A673 (cell line): ENCODE measurements at regions not wholly inside any gene's neighbourhood (a gene's known extent, or its start where the extent isn't known, plus 50 kb on each side); places are given as distances from the start of the nearest gene placed in this dataset.

Source experiments
- BruUV-seq: library from RNA; stranded (reverse); fragments of 400-500 nt; replicated peaks from 2 replicates; lab custom pipeline; 2021; lab: Mats Ljungman, UMichigan
- CTCF ChIA-PET: fragments of 300-600 bp; sonication (Branson Sonifier 250); formaldehyde crosslinking; loops from one replicate; lab custom pipeline; 2022; ENCODE audit warnings: antibody characterized with exemption; lab: Charles Lee
- POLR2A ChIA-PET: fragments of 300-600 bp; sonication (Branson Sonifier 250); formaldehyde crosslinking; loops from one replicate; lab custom pipeline; 2022; ENCODE audit warnings: antibody characterized with exemption; ENCODE audit not compliant: low non-redundant PET; lab: Charles Lee
- DNase-seq: peaks from one replicate; pipeline ENCODE4 v3.0.0-alpha.2; 2015; ENCODE audit warnings: low spot score
- H3K27ac ChIP-seq: fragments of 200-600 bp; sonication (generic); 2 replicates; pipeline ENCODE4 v1.5.1; 2016; ENCODE audit warnings: mixed run types, low read depth, mild to moderate bottlenecking, mixed read lengths, antibody characterized with exemption, low read length; ENCODE audit not compliant: poor library complexity, severe bottlenecking
- H3K27me3 ChIP-seq: fragments of 200-600 bp; sonication (generic); replicated peaks from 2 replicates; pipeline ENCODE4 v1.6.1; 2017; ENCODE audit warnings: mixed run types, low read depth, mild to moderate bottlenecking, mixed read lengths, antibody characterized with exemption, low read length; ENCODE audit not compliant: insufficient read depth, poor library complexity
- H3K36me3 ChIP-seq: fragments of 200-600 bp; sonication (generic); 2 replicates; pipeline ENCODE4 v1.6.1; 2016; ENCODE audit warnings: mixed run types, mild to moderate bottlenecking, mixed read lengths, antibody characterized with exemption, low read length; ENCODE audit not compliant: insufficient read depth, poor library complexity, severe bottlenecking
- H3K4me1 ChIP-seq: fragments of 200-600 bp; sonication (generic); 2 replicates; pipeline ENCODE4 v1.6.1; 2017; ENCODE audit warnings: mixed run types, mild to moderate bottlenecking, mixed read lengths, antibody characterized with exemption, low read length; ENCODE audit not compliant: insufficient read depth, poor library complexity, severe bottlenecking
- H3K4me3 ChIP-seq: fragments of 200-600 bp; sonication (generic); 2 replicates; pipeline ENCODE4 v1.5.1; 2016; ENCODE audit warnings: low read depth, mixed run types, mild to moderate bottlenecking, mixed read lengths, low read length; ENCODE audit not compliant: poor library complexity, severe bottlenecking
- H3K9me3 ChIP-seq: fragments of 200-600 bp; sonication (generic); 2 replicates; pipeline ENCODE4 v1.6.1; 2016; ENCODE audit warnings: mixed run types, low read depth, mild to moderate bottlenecking, mixed read lengths, antibody characterized with exemption, low read length; ENCODE audit not compliant: poor library complexity, severe bottlenecking
- EZH2 ChIP-seq: fragments of 200-600 bp; sonication (generic); IDR thresholded peaks from 2 replicates; pipeline ENCODE4 v1.6.1; 2017; ENCODE audit warnings: borderline replicate concordance, low read depth, mild to moderate bottlenecking, mixed read lengths, antibody characterized with exemption, low read length; ENCODE audit not compliant: poor library complexity, severe bottlenecking
- intact Hi-C: fragments of 100-400 bp; cut with micrococcal nuclease; formaldehyde crosslinking; loops from one replicate; pipeline ENCODE4 v1.10.0; 2022; ENCODE audit not compliant: unreplicated experiment
- TF ChIP-seq, protein P1 (sequence below): fragments of 300-800, 200-600 bp; sonication (generic); conservative IDR thresholded peaks from 2 replicates; pipeline ENCODE4 v1.5.1; 2017; ENCODE audit warnings: low read depth, mild to moderate bottlenecking, antibody characterized with exemption, low read length, moderate library complexity, mixed read lengths

DNA sequence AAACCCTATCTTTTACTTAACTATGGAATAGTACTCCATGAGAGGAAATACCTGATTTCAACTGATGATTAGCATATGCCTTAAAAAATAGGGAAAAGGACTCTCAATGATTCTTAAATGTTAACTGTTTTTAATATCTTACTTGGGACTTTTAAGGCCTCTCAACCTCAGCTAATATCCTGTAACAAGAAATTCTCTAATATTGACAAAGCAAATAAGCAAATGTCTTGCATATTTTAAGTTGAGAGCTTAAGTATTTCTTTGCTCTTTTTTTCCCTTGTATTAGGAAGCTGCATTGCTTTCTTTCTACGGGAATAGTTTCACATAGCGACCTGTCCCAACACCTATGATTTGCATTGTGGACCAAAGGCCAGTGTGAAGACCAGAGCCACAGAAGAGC lies 249.9 kb downstream of the BCAT1 start:
- H3K36me3 ChIP-seq, result no peaks in the 10 kb centered on the region
- ChIA-PET CTCF (no interaction called here), POLR2A (no interaction called here)
- H3K27ac ChIP-seq, result no peak overlapping the region
- DNase-seq, result no peak
- TF ChIP-seq, protein P1, sequence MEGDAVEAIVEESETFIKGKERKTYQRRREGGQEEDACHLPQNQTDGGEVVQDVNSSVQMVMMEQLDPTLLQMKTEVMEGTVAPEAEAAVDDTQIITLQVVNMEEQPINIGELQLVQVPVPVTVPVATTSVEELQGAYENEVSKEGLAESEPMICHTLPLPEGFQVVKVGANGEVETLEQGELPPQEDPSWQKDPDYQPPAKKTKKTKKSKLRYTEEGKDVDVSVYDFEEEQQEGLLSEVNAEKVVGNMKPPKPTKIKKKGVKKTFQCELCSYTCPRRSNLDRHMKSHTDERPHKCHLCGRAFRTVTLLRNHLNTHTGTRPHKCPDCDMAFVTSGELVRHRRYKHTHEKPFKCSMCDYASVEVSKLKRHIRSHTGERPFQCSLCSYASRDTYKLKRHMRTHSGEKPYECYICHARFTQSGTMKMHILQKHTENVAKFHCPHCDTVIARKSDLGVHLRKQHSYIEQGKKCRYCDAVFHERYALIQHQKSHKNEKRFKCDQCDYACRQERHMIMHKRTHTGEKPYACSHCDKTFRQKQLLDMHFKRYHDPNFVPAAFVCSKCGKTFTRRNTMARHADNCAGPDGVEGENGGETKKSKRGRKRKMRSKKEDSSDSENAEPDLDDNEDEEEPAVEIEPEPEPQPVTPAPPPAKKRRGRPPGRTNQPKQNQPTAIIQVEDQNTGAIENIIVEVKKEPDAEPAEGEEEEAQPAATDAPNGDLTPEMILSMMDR, result no peak
- TF ChIP-seq EZH2, result no peak
- no TSS peak for BruUV-seq
- no peak overlapping the region for H3K4me3 ChIP-seq
- H3K9me3 ChIP-seq, result peaks cover 13% of the 10 kb centered on the region
- H3K4me1 ChIP-seq, result no peaks in the 10 kb centered on the region
- intact Hi-C loops, result no loop called here
- H3K27me3 ChIP-seq, result no peaks in the 10 kb centered on the region

DNA sequence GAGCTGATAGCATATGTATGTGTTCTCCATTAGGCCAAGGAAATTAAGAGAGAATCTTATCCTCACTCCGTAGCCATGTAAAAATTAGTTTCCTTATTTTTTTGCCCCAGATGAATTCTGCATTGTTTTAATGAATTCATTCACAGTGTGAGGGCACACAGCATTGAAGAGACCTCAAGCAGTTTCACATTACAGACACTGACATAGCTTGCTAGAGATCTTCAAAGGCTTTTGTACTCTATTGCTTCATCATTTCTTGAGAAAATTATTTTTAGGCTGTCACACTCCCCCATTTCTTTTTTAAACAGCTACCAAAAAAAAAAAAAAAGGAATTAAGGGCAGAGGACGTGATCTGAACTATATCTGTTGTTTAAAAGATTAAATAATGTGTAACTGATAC lies 251.1 kb downstream of the BCAT1 start:
- BruUV-seq, result no TSS peak
- H3K27me3 ChIP-seq, result no peaks in the 10 kb centered on the region
- H3K4me3 ChIP-seq, result no peak overlapping the region
- intact Hi-C loops, result no loop called here
- DNase-seq, result no peak
- POLR2A ChIA-PET, result no interaction called here
- H3K36me3 ChIP-seq, result no peaks in the 10 kb centered on the region
- TF ChIP-seq, protein P1, result no peak
- no peak for TF ChIP-seq EZH2
- no peak overlapping the region for H3K27ac ChIP-seq
- H3K4me1 ChIP-seq, result no peaks in the 10 kb centered on the region
- CTCF ChIA-PET, result no interaction called here
- H3K9me3 ChIP-seq, result peaks cover 13% of the 10 kb centered on the region

GRCh38 chr12:24697295-24697694 lies 251.6 kb downstream of the BCAT1 start:
- intact Hi-C loops, result no loop called here
- TF ChIP-seq EZH2, result no peak
- TF ChIP-seq, protein P1, result no peak
- ChIA-PET POLR2A (no interaction called here), CTCF (no interaction called here)
- no peak overlapping the region for H3K4me3 ChIP-seq
- no peak for DNase-seq
- peaks cover 13% of the 10 kb centered on the region for H3K9me3 ChIP-seq
- no peaks in the 10 kb centered on the region for H3K27me3 ChIP-seq
- H3K4me1 ChIP-seq, result no peaks in the 10 kb centered on the region
- no peaks in the 10 kb centered on the region for H3K36me3 ChIP-seq
- no peak overlapping the region for H3K27ac ChIP-seq
- BruUV-seq, result no TSS peak
